CD4-positive, alpha-beta T cell treated with Interleukin-21 for 1 hour (primary cell): ENCODE measurements at regions not wholly inside any gene's neighbourhood (a gene's known extent, or its start where the extent isn't known, plus 50 kb on each side); places are given as distances from the start of the nearest gene placed in this dataset.
A peak's percentile ranks its signal among the peaks of the same experiment; 100 is the strongest.

Source experiments
- DNase-seq: peaks from one replicate; pipeline ENCODE4 v3.0.0-alpha.2; 2020

DNA sequence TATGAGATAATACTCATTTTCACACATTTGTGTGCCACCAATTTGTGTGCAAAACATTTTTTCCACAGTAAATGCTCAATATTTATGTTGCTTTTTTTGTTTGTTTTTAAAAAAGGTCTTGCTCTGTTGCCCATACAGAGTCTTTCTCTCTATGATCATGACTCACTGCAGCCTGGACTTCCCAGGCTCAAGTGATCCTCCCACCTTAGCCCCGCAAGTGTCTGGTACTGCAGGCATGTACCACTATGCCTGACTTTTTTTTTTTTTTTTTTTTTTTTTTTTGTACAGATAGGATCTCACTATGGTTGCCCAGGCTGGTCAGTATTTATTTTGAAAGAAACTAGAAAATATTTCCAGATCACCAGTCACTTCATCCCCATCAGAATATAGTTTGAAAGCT, 297.8 kb upstream of the GYPC start:
- no peak for DNase-seq

DNA sequence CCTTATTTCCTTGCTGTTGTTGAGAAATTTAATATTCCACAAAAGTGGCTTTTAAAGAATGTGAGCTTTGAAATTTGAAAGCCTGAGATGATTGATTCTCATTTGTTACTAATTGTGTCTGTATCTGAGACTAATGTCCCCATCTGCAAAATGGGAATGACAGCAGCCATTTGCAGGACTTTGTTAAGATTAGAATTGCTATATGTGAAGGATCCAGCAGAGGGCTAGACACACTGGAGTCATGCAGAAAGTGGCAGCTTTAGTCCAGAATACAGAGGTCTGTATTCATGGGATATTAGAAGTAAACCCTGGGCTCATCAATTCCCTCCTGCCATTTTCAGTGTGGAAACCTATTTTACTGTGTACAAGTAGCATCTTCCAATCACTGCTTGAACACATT, 296.5 kb upstream of the GYPC start:
- DNase-seq = peak; percentile 26

DNA sequence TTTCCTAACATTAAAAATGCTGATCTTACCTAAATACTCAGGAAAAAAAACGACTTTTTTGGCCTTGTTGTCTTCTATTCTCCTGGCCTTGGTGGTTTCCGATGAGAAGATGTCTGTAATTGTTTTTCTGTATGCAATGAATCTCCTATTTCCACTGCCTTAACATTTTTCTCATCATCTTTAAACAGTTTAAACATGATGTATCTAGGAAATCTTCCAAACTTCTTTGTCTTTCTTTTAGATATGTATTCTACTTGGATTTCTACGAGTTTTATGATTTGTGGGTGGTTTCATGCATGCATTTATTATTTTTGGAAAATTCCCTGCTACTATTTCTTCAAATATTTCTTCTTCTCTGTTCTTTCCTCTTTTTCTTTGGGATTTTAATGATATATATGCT, 288.6 kb upstream of the GYPC start:
- DNase-seq = no peak

DNA sequence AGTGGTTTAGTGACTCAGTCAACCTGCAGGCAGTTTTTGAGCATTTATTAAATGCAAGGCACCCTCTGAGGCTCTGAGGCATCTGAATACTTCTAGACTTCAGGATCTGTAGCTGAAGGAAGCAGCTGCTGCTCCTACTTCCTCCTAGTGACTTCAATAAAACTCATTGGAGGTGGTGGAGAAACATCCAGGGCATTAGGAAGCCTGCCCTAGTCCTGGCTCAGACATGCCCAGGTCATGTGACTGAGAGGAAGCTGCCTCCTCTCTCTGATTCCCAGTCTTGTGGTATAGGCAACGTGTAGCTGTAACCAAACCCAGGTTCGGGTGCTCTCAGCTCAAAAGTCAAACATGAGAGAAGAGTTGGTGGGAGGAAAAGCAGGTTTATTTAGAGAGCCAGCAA, 287.2 kb upstream of the GYPC start:
- DNase-seq = no peak

DNA sequence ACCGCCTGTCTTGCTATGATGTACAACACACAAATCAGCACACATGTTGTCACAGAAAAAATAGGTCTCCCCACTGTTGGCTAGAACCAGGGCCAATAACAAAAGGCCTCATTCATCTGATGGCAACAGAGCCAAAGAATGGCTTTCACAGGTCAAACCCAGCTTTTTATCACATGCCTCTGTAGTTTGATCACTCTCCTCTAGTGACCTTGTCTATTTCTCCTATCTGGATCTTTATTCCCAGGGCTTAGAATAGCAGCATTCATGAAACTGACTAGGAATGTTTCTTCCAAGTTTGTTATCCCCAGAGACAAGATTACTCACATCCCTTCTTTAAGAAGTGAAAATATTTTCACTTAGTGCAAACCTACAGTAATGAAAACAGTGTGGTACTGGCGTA, 285.8 kb upstream of the GYPC start:
- no peak for DNase-seq

DNA sequence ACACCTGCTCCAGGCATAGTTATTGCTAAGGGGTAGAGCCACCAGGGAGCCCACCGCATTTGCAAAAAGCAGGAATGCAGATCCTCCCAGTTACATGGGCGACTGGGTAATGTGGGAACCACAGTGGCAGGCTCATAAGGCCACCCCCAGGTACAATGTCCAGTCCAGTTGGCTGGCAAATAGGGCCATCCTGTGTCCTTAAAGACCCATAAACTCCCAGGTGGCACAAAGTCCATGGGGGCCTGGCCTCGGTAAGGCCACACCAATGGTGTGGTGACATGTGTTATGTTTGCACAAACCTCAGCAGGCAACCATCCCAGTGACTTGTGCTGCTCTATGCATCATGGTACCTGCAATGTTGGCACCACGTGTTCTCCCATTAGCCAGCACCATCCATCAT, 283.6 kb upstream of the GYPC start:
- DNase-seq = no peak

GRCh38 chr2:126378176-126378575, 277.8 kb upstream of the GYPC start:
- no peak for DNase-seq

DNA sequence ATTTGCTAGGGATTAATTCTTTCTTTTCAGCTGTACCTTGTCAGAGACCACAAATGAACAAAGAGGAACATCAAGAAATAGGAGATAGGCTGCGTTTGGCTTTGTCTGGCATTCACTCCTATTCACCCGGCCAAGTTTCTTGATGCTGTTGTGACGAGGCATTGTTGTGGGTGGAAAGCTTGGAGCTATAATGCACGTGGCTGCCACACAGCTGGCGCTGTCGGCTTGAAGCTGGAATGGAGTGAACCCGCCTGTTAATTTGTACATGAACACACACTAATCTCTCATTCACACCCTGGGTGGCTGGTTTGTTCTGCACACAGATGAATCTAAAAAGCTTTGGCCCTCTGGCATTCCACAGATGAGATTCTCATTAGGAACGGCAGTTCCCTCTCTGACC, 274.9 kb upstream of the GYPC start:
- DNase-seq = no peak

DNA sequence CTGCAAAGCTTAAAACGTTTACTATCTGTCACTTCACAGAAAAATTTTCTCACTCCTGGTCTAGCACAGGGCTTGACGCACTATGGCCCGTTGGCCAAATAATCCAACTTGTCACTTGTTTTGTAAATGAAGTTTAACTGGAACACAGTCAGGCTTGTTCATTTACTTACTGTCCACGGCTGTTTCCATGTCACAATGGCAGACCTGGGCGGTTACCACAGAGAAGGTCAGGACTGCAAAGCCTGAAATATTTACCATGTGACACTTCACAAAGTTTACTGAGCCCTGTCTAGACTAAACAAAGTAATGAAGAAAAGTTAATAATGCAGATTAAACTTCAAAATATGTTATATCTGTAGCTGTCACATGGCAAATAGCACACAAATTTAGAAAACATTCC, 273.0 kb upstream of the GYPC start:
- DNase-seq = no peak

- DNase-seq = no peak
These were observed 272.2 kb upstream of the GYPC start for GRCh38 chr2:126383800-126384199.

- DNase-seq = no peak
These were observed 270.5 kb upstream of the GYPC start for GRCh38 chr2:126385441-126385840.

GRCh38 chr2:126385983-126386382, 270.0 kb upstream of the GYPC start:
- no peak for DNase-seq

GRCh38 chr2:126389446-126389845, 266.5 kb upstream of the GYPC start:
- DNase-seq = no peak

- no peak for DNase-seq
These were observed 263.1 kb upstream of the GYPC start for GRCh38 chr2:126392889-126393288.

- peak; percentile 21 for DNase-seq
These were observed 257.0 kb upstream of the GYPC start for GRCh38 chr2:126399001-126399400.

GRCh38 chr2:126403039-126403628, 252.8 kb upstream of the GYPC start:
- no peak for DNase-seq

DNA sequence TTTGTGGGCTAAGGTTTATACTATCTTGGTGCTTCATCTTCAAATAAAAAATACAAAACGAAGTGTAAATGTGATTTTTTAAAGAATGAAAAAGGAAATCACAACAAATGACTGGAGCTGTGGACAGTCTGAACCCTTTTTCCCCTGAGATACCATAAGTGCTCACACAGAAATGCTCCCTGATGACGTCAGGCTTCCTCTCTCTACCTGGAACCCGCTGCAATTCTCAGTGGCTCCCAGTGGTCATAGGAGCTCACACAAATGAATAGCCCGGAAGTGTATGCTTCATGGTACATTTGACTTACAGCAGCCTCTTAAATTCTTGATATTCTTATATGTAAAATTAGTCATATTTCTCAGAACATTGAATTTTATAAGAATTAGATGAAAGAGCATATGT, 249.7 kb upstream of the GYPC start:
- no peak for DNase-seq

DNA sequence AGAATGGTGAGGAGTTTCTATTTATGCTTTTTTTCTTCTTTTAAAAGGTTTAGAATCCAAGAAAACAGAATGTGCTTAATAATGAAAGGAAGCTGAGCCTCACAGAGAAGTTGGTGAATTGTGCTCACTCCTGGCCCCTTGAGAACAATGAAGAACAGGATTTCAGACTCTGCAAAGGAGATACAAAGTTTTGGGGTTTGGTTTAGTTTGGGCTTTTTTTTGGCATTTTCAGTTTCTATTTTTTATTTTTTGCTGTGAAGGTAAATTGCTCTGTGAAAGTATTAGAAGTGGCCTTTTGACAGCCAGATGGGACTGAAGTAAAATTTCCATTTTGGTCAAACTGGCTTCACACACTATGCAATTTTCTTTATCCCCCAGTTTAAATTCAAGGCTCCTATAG, 247.3 kb upstream of the GYPC start:
- no peak for DNase-seq

DNA sequence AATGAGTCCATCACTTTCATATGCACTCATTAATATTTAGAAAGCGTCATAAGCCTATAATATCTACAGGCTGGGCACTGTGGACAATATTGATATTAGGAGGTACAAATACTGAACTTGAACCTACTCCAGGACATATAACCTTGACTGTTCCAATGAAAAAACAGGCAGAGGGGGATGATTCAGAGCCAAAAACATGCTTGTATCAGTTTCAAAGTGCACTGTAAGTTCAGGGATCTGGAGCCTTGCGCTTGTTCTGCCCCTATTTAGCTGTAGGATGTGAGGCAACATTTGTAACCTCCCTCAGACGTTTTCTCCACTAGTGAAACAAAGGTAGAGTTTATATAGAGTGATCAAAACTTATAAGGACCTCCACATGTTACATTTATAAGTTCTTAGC, 246.1 kb upstream of the GYPC start:
- no peak for DNase-seq

- peak; percentile 12 for DNase-seq
These were observed 242.9 kb upstream of the GYPC start for GRCh38 chr2:126413079-126413478.

DNA sequence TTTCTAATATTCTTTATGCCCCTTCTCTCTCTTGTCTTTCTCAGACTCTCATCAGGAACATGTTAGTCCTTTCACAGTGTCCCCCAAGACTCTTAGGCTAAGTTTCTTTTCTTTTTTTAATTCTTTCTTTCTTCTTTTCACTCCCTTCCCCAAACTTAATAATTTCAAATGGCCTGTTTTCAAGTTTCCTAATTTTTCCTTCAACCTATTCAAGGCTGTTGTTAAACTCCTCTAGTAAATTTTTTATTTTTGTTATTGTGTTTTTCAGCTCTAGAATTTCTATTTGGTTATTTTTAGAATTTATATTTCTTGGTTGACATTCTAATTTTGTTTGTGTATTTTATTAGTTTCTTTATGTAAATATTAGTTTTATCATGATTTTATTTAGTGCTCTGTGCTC, 236.6 kb upstream of the GYPC start:
- DNase-seq = no peak

DNA sequence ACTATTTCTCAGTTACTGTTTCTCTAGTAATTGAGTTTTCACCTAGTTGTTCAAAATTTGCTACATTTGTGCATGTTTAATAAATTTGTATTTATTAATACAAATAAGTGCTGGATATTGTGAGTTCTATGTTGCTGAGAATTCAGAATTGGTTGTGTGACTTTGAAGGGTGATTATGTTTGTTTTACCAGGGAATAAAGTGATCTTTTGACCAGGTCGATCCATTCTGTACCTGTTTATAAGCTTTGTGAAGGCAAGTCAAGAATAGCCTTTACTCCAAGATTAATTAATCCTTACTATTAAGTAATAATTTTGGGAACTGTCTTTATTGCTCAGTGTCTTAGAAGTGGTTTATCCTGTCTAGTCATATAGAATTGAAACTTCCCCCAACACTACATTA, 230.0 kb upstream of the GYPC start:
- DNase-seq = no peak

DNA sequence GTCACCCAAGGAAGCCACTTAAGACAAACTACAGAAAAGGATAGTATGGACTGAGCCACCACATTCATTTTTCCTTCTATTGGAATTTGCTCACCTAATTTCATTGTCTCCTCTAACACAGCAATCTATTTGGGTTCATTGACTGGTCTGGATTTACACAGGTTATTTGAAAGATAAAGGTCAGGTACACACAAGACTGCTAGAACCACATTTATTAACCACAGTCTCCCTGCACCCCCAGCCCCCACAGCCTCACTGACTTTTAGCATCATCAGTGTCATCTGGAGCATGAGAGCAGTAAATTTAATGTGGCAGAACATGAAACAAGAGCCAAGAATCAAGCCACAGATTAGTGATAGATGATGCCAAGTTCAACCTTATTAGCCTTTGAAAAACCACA, 226.9 kb upstream of the GYPC start:
- no peak for DNase-seq

GRCh38 chr2:126431136-126431535, 224.8 kb upstream of the GYPC start:
- DNase-seq = no peak

- DNase-seq = no peak
These were observed 219.5 kb upstream of the GYPC start for GRCh38 chr2:126436411-126436810.

- DNase-seq = no peak
These were observed 218.9 kb upstream of the GYPC start for GRCh38 chr2:126437016-126437415.
